ENCODE measurements at regions not wholly inside any gene's neighbourhood (a gene's known extent, or its start where the extent isn't known, plus 50 kb on each side); places are given as distances from the start of the nearest gene placed in this dataset.

- TF ChIP-seq EZH2phosphoT487 (IDR thresholded peaks at IDR 0.05; ENCODE audit: borderline replicate concordance), result no peak
- peak; percentile 65 for TF ChIP-seq CTCF (conservative IDR thresholded peaks at IDR 0.05; ENCODE audit: low read length)
Observed at GRCh38 chr11:31887180-31887579, 76.1 kb upstream of the PAX6 start.

Data from Loucy (cell line).